ENCODE measurements at regions not wholly inside any gene's neighbourhood (a gene's known extent, or its start where the extent isn't known, plus 50 kb on each side); places are given as distances from the start of the nearest gene placed in this dataset.

DNA sequence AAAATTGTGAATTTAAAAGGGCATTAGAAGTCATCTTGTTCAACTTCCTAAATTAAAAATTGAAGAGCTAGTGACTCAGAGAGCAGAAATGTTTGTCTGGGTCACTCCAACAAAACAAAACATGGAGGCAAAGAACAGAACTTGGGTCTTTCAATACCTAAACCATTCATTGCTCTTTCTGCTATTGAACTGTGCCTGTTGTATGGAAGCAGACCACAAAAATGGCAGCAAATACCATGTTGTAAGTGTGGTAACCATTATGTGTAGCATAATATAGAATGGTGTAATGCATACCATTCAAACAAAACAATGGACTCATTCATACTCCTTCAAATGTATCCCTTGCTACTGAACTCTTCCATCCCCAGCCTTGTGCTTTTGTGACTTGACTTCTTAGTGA, 360.2 kb upstream of the NRG3 start:
- no peaks in the 10 kb centered on the region for H3K4me1 Mint-ChIP-seq (ENCODE audit: unreplicated experiment)
- H3K4me3 Mint-ChIP-seq (ENCODE audit: unreplicated experiment): no peak overlapping the region
- H3K27ac Mint-ChIP-seq (ENCODE audit: unreplicated experiment): no peak overlapping the region
- H3K9me3 Mint-ChIP-seq (ENCODE audit: unreplicated experiment): peaks cover 5% of the 10 kb centered on the region
- TF ChIP-seq CTCF (IDR thresholded peaks at IDR 0.05; ENCODE audit: unreplicated experiment): no peak
- no peaks in the 10 kb centered on the region for H3K36me3 Mint-ChIP-seq (ENCODE audit: low read depth, unreplicated experiment)
- peaks cover 4% of the 10 kb centered on the region for H3K27me3 Mint-ChIP-seq (ENCODE audit: unreplicated experiment)
- DNase-seq (ENCODE audit: low spot score): no peak

GRCh38 chr10:81520688-81521087, 354.3 kb upstream of the NRG3 start:
- no peak overlapping the region for H3K27ac Mint-ChIP-seq (ENCODE audit: unreplicated experiment)
- no peaks in the 10 kb centered on the region for H3K36me3 Mint-ChIP-seq (ENCODE audit: low read depth, unreplicated experiment)
- no peaks in the 10 kb centered on the region for H3K9me3 Mint-ChIP-seq (ENCODE audit: unreplicated experiment)
- H3K4me1 Mint-ChIP-seq (ENCODE audit: unreplicated experiment): no peaks in the 10 kb centered on the region
- no peak for DNase-seq (ENCODE audit: low spot score)
- no peak overlapping the region for H3K4me3 Mint-ChIP-seq (ENCODE audit: unreplicated experiment)
- H3K27me3 Mint-ChIP-seq (ENCODE audit: unreplicated experiment): peaks cover 3% of the 10 kb centered on the region
- no peak for TF ChIP-seq CTCF (IDR thresholded peaks at IDR 0.05; ENCODE audit: unreplicated experiment)

- Mint-ChIP-seq H3K4me3 (ENCODE audit: unreplicated experiment) (no peak overlapping the region), H3K27ac (ENCODE audit: unreplicated experiment) (no peak overlapping the region), H3K27me3 (ENCODE audit: unreplicated experiment) (peaks cover 3% of the 10 kb centered on the region), H3K4me1 (ENCODE audit: unreplicated experiment) (no peaks in the 10 kb centered on the region), H3K36me3 (ENCODE audit: low read depth, unreplicated experiment) (no peaks in the 10 kb centered on the region), H3K9me3 (ENCODE audit: unreplicated experiment) (no peaks in the 10 kb centered on the region)
- DNase-seq (ENCODE audit: low spot score): no peak
- TF ChIP-seq CTCF (IDR thresholded peaks at IDR 0.05; ENCODE audit: unreplicated experiment): no peak
Measured at GRCh38 chr10:81524467-81524866, 350.5 kb upstream of the NRG3 start.

DNA sequence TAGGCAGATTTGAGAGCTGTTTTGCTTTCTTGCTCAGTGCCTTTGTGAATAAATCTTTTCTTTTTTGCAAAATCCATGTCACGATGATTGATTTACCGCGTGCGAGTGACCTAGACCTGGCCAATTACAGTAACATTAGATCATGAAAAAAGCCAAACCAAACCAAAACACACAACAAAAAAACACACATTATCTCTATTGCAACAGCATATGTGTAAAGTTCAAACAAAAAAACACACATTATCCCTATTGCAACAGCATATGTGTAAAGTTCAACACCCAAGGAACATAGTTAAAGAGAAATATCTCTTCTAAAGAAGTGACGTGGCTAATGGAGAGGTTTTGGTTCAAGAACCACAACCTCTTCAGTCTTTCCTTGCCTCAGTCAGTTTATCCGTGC, 342.6 kb upstream of the NRG3 start:
- TF ChIP-seq CTCF (IDR thresholded peaks at IDR 0.05; ENCODE audit: unreplicated experiment): no peak
- Mint-ChIP-seq H3K27ac (ENCODE audit: unreplicated experiment) (no peak overlapping the region), H3K4me1 (ENCODE audit: unreplicated experiment) (no peaks in the 10 kb centered on the region), H3K36me3 (ENCODE audit: low read depth, unreplicated experiment) (no peaks in the 10 kb centered on the region), H3K4me3 (ENCODE audit: unreplicated experiment) (no peak overlapping the region), H3K27me3 (ENCODE audit: unreplicated experiment) (peaks cover 3% of the 10 kb centered on the region), H3K9me3 (ENCODE audit: unreplicated experiment) (no peaks in the 10 kb centered on the region)
- no peak for DNase-seq (ENCODE audit: low spot score)

DNA sequence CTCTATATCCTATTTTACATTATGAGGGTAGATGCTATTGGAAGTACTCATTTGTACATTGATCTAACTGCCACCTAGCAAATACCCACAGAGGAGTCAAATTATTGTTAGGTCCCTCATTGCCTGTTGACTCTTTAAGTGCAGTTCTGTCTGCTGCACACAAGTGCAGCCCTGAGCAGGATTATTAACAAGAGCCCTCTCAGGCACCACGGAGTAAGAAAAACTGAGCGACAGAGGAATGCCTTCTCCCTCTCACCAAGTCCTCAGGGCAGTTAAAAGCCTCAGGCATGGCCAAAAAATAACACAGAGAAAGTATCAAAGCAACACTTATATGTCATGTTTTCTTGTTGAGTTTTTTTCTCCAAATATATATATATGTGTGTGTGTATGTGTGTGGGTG, 340.0 kb upstream of the NRG3 start:
- H3K9me3 Mint-ChIP-seq (ENCODE audit: unreplicated experiment): no peaks in the 10 kb centered on the region
- peaks cover 3% of the 10 kb centered on the region for H3K27me3 Mint-ChIP-seq (ENCODE audit: unreplicated experiment)
- H3K4me1 Mint-ChIP-seq (ENCODE audit: unreplicated experiment): no peaks in the 10 kb centered on the region
- no peaks in the 10 kb centered on the region for H3K36me3 Mint-ChIP-seq (ENCODE audit: low read depth, unreplicated experiment)
- H3K4me3 Mint-ChIP-seq (ENCODE audit: unreplicated experiment): no peak overlapping the region
- no peak overlapping the region for H3K27ac Mint-ChIP-seq (ENCODE audit: unreplicated experiment)
- no peak for DNase-seq (ENCODE audit: low spot score)
- no peak for TF ChIP-seq CTCF (IDR thresholded peaks at IDR 0.05; ENCODE audit: unreplicated experiment)
